GM19023 (cell line): ENCODE measurements at regions not wholly inside any gene's neighbourhood (a gene's known extent, or its start where the extent isn't known, plus 50 kb on each side); places are given as distances from the start of the nearest gene placed in this dataset.
A peak's percentile ranks its signal among the peaks of the same experiment; 100 is the strongest.

Experiments
- ATAC-seq: cut with Tn5 transposase; IDR thresholded peaks from one replicate; pipeline ENCODE4 v1.9.1; 2021; ENCODE audit warnings: mild to moderate bottlenecking, moderate library complexity; ENCODE audit not compliant: unreplicated experiment

GRCh38 chr3:194986208-194987043 lies 284.5 kb downstream of the XXYLT1 start:
- no peak for ATAC-seq

- ATAC-seq, result no peak
Measured at GRCh38 chr3:194987571-194988494, 283.1 kb downstream of the XXYLT1 start.

GRCh38 chr3:194988495-194989165 lies 282.3 kb downstream of the XXYLT1 start:
- ATAC-seq, result no peak

DNA sequence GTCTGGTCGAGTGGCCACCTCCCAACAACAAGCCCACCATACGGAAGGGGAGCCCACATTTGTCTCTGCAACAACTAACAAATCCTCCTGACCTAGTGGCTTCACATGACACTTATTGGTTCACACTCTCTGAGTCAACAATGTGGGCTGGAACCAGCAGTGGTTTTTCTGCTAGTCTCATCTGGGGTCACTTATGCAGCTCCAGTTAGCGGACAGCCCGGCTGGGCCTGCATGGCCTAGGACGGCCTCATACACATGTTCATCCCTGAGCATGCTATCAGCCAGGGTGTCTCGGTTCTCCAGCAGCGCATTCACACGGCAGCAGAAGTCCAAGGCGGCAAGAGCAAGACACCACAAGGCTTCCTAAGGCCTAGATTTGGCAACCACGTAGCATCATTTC lies 281.7 kb downstream of the XXYLT1 start:
- no peak for ATAC-seq

DNA sequence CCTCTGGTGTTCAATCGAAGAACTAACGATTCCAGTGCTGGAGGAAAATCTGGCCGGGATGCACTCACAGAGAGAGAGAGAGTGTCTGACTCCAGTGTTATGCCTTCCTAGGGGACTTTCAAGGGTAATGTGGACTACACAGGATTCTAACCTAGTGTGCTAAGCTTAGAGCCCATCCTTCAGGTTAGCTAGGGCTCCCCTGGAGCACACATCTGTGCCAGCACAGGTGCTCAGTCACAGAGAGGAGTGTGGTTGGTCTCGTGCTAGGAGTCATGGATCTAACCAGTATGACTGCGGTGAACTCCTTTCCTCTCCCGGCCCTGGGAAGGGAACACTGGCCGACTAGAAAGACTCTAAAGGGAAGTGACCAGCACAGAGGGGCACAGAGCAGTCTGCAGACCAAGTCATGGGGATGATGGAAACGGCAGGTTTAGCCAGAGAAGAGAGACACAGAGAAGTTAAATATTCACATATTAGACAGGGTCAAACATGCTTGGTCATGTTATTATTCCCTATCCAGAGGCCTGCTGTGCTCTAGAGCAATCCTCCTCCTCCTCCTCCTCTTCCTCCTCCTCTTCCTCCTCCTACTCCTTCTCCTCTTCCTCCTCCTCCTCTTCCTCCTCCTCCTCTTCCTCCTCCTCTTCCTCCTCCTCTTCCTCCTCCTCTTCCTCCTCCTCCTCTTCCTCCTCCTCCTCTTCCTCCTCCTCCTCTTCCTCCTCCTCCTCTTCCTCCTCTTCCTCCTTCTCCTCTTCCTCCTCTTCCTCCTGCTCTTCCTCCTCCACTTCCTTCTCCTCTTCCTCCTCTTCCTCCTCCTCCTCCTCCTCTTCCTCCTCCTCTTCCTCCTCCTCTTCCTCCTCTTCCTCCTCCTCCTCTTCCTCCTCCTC lies 280.3 kb downstream of the XXYLT1 start:
- ATAC-seq, result no peak

DNA sequence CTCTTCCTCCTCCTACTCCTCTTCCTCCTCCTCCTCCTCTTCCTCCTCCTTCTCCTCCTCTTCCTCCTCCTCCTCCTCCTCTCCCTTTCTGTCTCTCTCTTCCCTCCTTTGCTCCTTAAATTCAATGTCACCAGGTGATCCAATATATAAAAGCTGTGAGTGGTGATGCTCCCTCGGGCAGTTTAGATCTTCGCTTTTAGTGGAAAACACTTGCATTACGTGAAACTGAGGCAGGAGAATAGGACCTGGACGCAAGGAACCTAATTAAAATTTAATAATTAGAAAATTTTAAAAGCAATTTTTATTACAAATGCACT lies 279.7 kb downstream of the XXYLT1 start:
- ATAC-seq, result no peak

DNA sequence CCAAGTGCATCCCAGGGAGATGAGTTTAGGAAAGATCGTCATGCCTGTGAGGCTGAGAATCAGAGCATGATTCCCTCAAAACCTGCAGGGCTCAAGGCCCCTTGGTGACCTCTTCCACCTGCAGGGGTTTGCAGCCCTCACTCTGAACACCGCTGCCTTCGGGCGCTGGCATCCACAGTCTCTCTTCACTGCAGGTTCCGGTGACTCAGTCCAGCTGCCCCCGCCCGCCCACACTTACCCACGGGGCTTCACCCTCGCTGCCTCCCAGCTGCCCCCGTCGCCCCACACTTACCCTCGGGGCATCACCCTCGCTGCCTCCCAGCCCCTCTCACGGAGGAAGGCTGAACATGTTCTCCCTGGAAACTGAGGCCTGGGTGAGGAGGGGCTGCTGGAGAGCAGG lies 277.1 kb downstream of the XXYLT1 start:
- ATAC-seq, result no peak

- ATAC-seq, result no peak
Measured at GRCh38 chr3:194994551-194994981, 276.4 kb downstream of the XXYLT1 start.

- no peak for ATAC-seq
Measured at GRCh38 chr3:194995334-194995733, 275.6 kb downstream of the XXYLT1 start.

DNA sequence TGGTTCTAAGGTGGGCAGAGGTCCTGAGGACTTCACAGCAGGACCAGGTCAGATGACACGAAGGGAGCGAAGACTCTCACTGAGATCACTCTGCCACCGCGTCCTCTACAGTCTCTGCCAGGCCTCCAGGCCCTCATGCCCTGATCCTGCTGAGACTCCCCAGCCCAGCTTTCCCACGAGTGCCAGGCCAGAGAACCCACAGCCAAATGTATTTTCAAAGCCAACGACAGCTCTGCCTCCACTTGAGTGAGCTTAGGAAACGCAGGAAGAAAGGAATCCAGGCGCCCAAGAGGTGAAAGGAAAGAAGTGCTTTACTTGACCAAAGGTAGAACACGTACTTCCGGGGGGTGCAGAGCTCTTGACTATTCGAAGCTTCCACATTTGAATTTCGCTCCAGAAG lies 275.0 kb downstream of the XXYLT1 start:
- no peak for ATAC-seq

GRCh38 chr3:194996746-194997145 lies 274.2 kb downstream of the XXYLT1 start:
- no peak for ATAC-seq

- ATAC-seq, result no peak
Measured at GRCh38 chr3:194998417-194998816, 272.5 kb downstream of the XXYLT1 start.

DNA sequence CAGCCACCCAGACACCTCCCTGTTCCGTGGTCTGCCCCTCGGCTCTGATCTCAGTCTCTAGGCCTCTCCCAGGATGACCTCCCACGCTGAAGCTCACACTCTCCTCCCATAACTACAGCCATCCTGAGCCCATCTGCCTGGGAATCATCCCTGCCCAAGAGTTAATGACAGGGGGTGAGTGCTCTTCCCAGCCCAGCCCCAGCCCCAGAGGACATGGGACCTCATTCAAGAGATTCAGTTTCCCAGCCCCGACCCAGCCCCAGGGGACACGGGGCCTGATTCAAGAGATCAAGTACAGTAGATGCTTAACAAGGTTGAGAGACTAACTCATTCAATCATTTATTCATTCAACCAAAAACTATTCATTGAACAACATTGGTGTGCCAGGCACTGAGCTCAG lies 272.0 kb downstream of the XXYLT1 start:
- no peak for ATAC-seq

DNA sequence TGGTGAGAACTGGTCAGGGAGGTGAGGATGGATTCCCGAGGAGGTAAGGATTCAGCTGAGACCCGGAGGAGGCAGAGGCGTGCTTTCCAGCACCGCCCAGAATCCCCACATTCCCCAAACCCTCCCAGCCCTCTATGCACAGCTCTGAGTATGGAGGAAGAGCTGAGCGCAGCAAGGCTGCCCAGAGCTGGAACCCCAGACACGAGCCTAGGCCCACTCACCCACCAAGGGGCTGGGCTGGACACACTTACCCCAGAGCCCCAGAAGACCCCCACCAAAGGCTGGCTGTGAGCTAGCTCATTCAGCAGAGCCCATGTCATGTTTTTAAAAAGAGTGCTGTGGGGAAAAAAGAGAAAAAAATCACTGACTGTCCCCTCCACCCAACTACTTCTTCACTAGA lies 271.5 kb downstream of the XXYLT1 start:
- no peak for ATAC-seq

GRCh38 chr3:195001261-195001660 lies 269.7 kb downstream of the XXYLT1 start:
- ATAC-seq, result no peak

- peak; percentile 63 for ATAC-seq
Measured at GRCh38 chr3:195001961-195002861, 268.7 kb downstream of the XXYLT1 start.

- no peak for ATAC-seq
Measured at GRCh38 chr3:195003006-195003892, 267.7 kb downstream of the XXYLT1 start.

DNA sequence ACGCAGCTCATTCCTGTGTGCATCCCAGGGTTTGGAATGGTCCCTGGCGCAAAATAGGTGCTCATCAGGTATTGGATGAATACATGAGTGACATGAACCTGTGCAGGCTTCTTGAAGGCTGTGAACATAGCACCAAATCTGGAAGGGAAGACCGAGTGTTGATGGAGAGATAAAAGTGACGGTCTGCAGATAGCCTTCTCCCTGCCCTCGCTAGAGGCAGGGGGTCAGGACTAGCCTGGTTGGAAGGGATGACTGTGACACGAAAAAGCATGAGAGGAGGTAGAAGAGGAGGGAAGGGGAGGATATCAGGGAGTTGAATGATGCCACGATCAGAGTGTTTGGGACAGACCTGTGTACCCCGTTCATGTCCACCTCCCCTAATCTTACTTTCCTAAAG lies 267.1 kb downstream of the XXYLT1 start:
- no peak for ATAC-seq
